NCI-H1048 (cell line): ENCODE measurements at regions not wholly inside any gene's neighbourhood (a gene's known extent, or its start where the extent isn't known, plus 50 kb on each side); places are given as distances from the start of the nearest gene placed in this dataset.

Experiments used
- DNase-seq: peaks from one replicate; lab custom pipeline; 2025; lab: John Stamatoyannopoulos, UW

DNA sequence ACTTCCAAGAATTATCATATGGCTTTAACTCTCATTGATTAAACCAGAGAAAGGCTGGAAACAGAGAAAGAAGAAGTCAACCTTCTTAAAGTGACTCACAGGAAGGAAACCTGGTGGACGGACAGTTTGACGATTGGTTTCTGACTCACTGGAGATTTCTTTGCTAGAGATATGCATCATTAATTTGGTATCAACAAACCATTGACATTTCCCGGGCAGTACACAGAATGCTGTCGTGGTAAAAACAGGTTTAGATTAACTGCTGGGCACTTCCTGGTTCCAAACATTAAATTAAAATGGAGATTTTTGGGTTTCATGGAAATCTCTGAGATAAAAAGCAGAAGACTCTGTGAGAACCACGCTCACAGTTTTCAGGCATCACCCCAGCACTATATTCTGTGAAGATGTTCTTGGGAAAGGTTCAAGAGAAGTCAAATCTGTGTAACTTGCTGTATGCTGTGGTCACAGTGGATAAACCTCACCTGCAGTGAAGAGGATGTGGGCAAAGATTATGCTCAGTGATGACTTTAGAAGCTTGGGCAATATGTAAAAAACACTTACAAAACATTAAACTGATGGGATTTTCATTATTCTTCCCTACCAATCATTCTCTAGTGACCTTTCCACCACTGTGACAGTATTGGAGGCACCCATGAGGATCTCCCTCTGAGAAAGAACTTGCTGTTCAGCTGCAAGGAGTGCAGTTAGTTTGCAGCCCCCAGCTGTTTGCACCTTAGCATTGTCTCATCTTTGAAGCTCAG, 61.1 kb upstream of the CD44 start:
- no peak for DNase-seq

- no peak for DNase-seq
Measured at GRCh38 chr11:35078470-35078735, 60.6 kb upstream of the CD44 start.

DNA sequence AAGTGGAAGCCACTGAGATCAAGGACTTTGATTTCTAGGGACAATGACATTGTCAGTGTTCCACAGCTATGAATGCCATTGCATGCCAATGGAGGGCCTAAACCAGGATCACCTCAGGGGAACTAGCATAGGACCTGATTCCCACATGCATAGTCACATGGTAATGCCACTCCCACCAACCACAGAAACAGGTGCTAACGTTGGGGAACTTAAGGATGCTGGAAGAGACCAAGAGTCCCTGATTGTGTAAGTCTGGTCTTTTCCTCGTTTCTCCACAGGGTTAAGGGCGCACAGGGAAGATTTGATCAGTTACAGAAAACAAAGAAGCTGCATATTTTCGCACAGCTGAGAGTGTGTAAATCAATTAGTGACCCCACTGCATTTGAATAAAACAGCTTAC, 59.4 kb upstream of the CD44 start:
- no peak for DNase-seq

DNA sequence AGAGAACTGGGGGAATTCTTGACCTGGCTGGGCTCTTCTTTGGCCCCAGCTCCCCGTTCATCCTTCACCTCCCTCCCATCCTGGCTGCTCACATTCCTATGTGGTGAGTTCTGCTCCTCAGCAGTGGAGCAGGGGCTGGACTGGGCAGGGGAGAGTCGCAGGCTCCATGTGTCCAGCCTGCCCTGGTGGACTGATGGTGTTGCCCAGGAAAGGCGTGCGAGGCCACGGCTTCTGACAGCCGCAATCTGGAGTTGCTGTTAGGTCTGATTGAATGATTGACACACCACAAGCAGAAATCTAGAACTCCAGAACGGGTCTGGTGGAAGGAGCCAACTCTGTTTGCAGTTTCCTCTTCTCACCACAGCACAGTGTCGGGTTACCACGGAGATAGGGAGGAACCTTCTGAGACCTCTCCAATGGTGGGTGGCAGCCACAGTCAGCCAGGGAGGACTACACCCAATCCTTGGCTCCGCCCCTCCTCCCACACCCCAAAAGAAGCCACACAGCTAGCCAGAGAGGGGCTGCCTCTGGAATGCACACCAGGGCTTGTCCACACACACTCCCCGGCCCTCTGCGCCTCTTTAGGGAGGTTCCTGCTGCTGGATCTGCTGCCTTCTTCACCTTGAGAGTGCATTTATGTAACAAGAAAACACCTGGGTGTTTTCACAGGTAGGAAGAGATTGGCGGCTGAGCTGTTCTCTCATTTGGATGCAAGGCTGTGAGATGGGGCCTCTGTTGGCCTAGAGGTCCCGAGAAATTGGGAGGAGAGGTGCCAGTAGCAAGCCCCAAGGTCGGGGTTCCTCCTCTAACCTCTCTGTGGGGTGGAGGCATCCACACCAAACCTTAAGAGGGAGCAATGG, 56.4 kb upstream of the CD44 start:
- DNase-seq = no peak

- no peak for DNase-seq
Measured at GRCh38 chr11:35083181-35083430, 55.9 kb upstream of the CD44 start.

DNA sequence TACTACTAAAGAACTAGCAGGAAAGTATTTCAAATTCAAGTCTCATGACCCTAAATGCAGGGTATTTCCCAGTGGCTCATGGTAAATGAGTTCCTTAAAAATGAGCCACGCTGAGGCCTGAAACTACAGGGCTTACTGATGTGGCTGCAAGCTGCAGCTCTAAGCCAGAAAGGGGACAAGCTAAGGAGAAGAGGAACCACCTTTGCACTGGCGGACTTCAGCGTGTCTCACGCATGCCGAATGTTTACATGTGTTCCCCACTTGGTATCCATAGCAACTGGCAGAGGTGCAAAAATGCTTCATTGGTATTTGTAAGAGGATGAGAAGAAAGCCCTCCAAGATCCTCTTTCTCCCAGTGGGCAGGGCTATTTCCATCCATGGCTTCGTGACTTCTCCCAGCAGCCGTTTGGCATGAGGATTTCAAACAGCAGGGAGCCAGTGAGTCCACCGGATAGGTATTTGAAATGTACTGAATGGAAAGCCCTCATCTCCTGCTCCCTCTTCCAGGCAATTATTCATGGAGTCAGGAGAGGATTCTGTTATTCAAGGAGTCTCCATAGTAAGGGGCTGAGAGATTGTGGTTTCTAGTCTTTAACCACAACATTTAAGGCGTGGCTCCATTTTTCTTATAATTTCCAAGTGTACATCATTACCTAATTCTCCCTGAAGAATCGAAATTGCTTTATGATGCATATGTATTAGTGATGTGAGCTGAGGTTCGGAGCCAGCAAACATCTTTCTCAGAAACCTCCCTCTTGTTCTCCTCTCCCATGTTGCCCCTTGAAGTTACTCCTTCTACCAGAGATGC, 55.3 kb upstream of the CD44 start:
- DNase-seq = no peak

GRCh38 chr11:35084817-35085440, 54.0 kb upstream of the CD44 start:
- DNase-seq = no peak

GRCh38 chr11:35085531-35086165, 53.3 kb upstream of the CD44 start:
- DNase-seq = no peak

GRCh38 chr11:35087648-35088047, 51.3 kb upstream of the CD44 start:
- DNase-seq = no peak

DNA sequence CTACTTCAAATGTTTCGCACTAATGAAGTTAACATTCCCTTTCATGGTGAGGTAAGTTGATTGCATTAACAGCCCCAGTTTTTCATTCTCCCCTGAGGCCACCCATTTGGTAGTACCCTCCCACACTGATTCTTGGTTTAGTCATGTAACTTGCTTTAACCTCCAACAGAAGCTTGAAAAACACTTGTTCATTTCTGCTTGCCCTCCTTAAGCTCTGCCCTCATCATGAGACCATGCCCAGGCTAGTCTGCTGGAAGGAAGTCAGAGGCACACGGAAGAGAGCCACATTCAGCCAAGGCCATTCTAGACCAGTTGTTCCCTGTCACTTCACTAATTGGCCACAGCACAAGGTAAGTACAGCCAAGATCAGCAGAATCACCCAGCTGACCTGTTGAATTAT, 50.7 kb upstream of the CD44 start:
- DNase-seq = no peak

- DNase-seq = peak; percentile 27
Measured at GRCh38 chr11:35088676-35089075, 50.3 kb upstream of the CD44 start.
